HepG2 (cell line): ENCODE measurements at regions not wholly inside any gene's neighbourhood (a gene's known extent, or its start where the extent isn't known, plus 50 kb on each side); places are given as distances from the start of the nearest gene placed in this dataset.

Experiments used
- ATAC-seq: fragments of 200-7000 bp; cut with Tn5 transposase; 3 replicates; pipeline ENCODE4 v1.9.1; 2020; ENCODE audit warnings: mild to moderate bottlenecking, moderate library complexity
- BruUV-seq: library from RNA; stranded (reverse); fragments of 400-500 nt; replicated peaks from 2 replicates; lab custom pipeline; 2021; lab: Mats Ljungman, UMichigan
- CTCF ChIA-PET: fragments of 300-600 bp; formaldehyde crosslinking; extraction: SDS; loops from one replicate; lab custom pipeline; 2021; ENCODE audit warnings: low total read pairs, inconsistent platforms, low intra/inter-chr PET ratio; lab: Yijun Ruan, JAX
- POLR2A ChIA-PET: fragments of 350-600 bp; sonication (Branson Sonifier 250); formaldehyde crosslinking; loops from one replicate; lab custom pipeline; 2020; ENCODE audit warnings: antibody characterized with exemption, inconsistent platforms; lab: Yijun Ruan, JAX
- DNase-seq: peaks from one replicate; pipeline ENCODE4 v3.0.0-alpha.2; 2015; ENCODE audit warnings: low spot score
- FAIRE-seq: peaks from 3 replicates; lab custom pipeline; 2011; peaks lifted over from hg19 to GRCh38; lab: Jason Lieb, UNC
- H2AFZ ChIP-seq: one replicate; pipeline ENCODE4 v1.6.1; 2011; ENCODE audit warnings: low read length, inconsistent platforms
- H3K27ac ChIP-seq: fragments of 300-600 bp; 3 replicates; pipeline ENCODE4 v1.8.0; 2011; ENCODE audit warnings: mixed run types, mild to moderate bottlenecking, mixed read lengths, low read length, inconsistent platforms; ENCODE audit not compliant: insufficient read depth; ENCODE audit errors: extremely low read length
- H3K27me3 ChIP-seq, 2 experiments: fragments of 200-600 bp in 1 of 2; 2 replicates in 1 of 2; 3 replicates in 1 of 2; pipeline versions ENCODE4 v1.6.0 to v1.8.0; 2011; ENCODE audit warnings: low read length in 2 of 2, mild to moderate bottlenecking in 2 of 2, moderate library complexity in 2 of 2, inconsistent platforms in 1 of 2; ENCODE audit not compliant: insufficient read depth in 2 of 2, control insufficient read depth in 1 of 2
- H3K36me3 ChIP-seq, 2 experiments: fragments of 200-600 bp in 1 of 2; replicated peaks in 1 of 2; 2 replicates in 1 of 2; 3 replicates in 1 of 2; pipeline versions ENCODE4 v1.5.1 to v1.8.0; 2011; ENCODE audit warnings: low read length in 2 of 2, inconsistent platforms in 1 of 2; ENCODE audit not compliant: insufficient read depth in 2 of 2, control insufficient read depth in 1 of 2
- H3K4me1 ChIP-seq: 2 replicates; pipeline ENCODE4 v1.5.1; 2012; ENCODE audit warnings: low read length, inconsistent platforms; ENCODE audit not compliant: insufficient read depth
- H3K4me2 ChIP-seq: 2 replicates; pipeline ENCODE4 v1.6.0; 2011; ENCODE audit warnings: low read depth, low read length, inconsistent platforms
- H3K4me3 ChIP-seq, 3 experiments: fragments of 200-600 bp in 1 of 3; sonication (generic), shearing (Covaris generic) in 1 of 3; replicated peaks in 1 of 3; 2 replicates each; pipeline ENCODE4 v1.5.1; 2011 to 2016; ENCODE audit warnings: low read length in 3 of 3, inconsistent platforms in 2 of 3, low read depth in 2 of 3, mild to moderate bottlenecking in 2 of 3, control low read depth in 1 of 3, mixed read lengths in 1 of 3; ENCODE audit not compliant: insufficient read depth in 1 of 3
- H3K79me2 ChIP-seq: one replicate; pipeline ENCODE4 v1.6.1; 2011; ENCODE audit warnings: low read length, inconsistent platforms; ENCODE audit not compliant: insufficient read depth
- H3K9ac ChIP-seq: 2 replicates; pipeline ENCODE4 v1.6.0; 2011; ENCODE audit warnings: mild to moderate bottlenecking, low read depth, low read length, inconsistent platforms; ENCODE audit not compliant: insufficient read depth
- H3K9me3 ChIP-seq: 2 replicates; pipeline ENCODE4 v1.5.1; 2012; ENCODE audit warnings: mild to moderate bottlenecking, low read length
- H4K20me1 ChIP-seq: 2 replicates; pipeline ENCODE4 v1.6.0; 2011; ENCODE audit warnings: inconsistent platforms, mild to moderate bottlenecking, low read length, moderate library complexity; ENCODE audit not compliant: insufficient read depth
- ESRRA ChIP-seq: sonication (generic); formaldehyde crosslinking; IDR thresholded peaks from 2 replicates; pipeline ENCODE4 v1.5.1; 2020; ENCODE audit warnings: mild to moderate bottlenecking, low read depth, missing genetic modification reagents
- FOXJ3 ChIP-seq: sonication (generic); formaldehyde crosslinking; IDR thresholded peaks from 2 replicates; pipeline ENCODE4 v1.4.0; 2020; ENCODE audit warnings: missing genetic modification reagents, mild to moderate bottlenecking, borderline replicate concordance
- GATA4 ChIP-seq: sonication (generic); IDR thresholded peaks from 2 replicates; pipeline ENCODE4 v1.6.1; 2016; ENCODE audit warnings: antibody characterized with exemption, low read depth, borderline replicate concordance
- HMG20B ChIP-seq: conservative IDR thresholded peaks from 2 replicates; pipeline ENCODE4 v1.6.1; 2016; ENCODE audit warnings: missing genetic modification reagents, missing compliant biosample characterization
- JUNB ChIP-seq: sonication (generic); formaldehyde crosslinking; IDR thresholded peaks from 2 replicates; pipeline ENCODE4 v1.8.0; 2022; ENCODE audit warnings: missing genetic modification reagents, mild to moderate bottlenecking, borderline replicate concordance
- MXI1 ChIP-seq: IDR thresholded peaks from 3 replicates; pipeline ENCODE4 v1.6.1; 2012; ENCODE audit warnings: low read depth, low read length, inconsistent platforms, borderline replicate concordance
- REL ChIP-seq: sonication (generic); formaldehyde crosslinking; conservative IDR thresholded peaks from 2 replicates; pipeline ENCODE4 v1.8.0; 2022; ENCODE audit warnings: mild to moderate bottlenecking, missing genetic modification reagents, moderate library complexity
- ZMYM3 ChIP-seq: sonication (generic); formaldehyde crosslinking; IDR thresholded peaks from 2 replicates; pipeline ENCODE4 v1.5.1; 2020; ENCODE audit warnings: mild to moderate bottlenecking, missing genetic modification reagents
- ZNF10 ChIP-seq: sonication (generic); formaldehyde crosslinking; IDR thresholded peaks from 2 replicates; pipeline ENCODE4 v1.4.0; 2020; ENCODE audit warnings: mild to moderate bottlenecking, low read depth, missing genetic modification reagents, borderline replicate concordance
- ZNF337 ChIP-seq: sonication (generic); formaldehyde crosslinking; IDR thresholded peaks from 2 replicates; pipeline ENCODE4 v1.5.1; 2020; ENCODE audit warnings: missing genetic modification reagents, low read depth, mild to moderate bottlenecking, borderline replicate concordance
- ZNF564 ChIP-seq: sonication (generic); formaldehyde crosslinking; IDR thresholded peaks from 2 replicates; pipeline ENCODE4 v1.8.1; 2023; ENCODE audit warnings: mild to moderate bottlenecking, missing genetic modification reagents
- in situ Hi-C: cut with HindIII; loops from 2 replicates; pipeline ENCODE4 v1.10.0; 2017; ENCODE audit warnings: low pct_unique_long_range_greater_than_20kb; ENCODE audit not compliant: extremely low pct_ligation_motif_present
- intact Hi-C: fragments of 100-400 bp; cut with micrococcal nuclease; formaldehyde crosslinking; loops from one replicate; pipeline ENCODE4 v1.10.0; 2022; ENCODE audit not compliant: unreplicated experiment
- TF ChIP-seq, protein P1 (sequence below): fragments of 450-650 bp; IDR thresholded peaks from 2 replicates; pipeline ENCODE4 v1.6.1; 2016
- TF ChIP-seq, protein P2 (sequence below): sonication (generic); formaldehyde crosslinking; IDR thresholded peaks from 2 replicates; pipeline ENCODE4 v1.5.0; 2020; ENCODE audit warnings: missing genetic modification reagents, mild to moderate bottlenecking, borderline replicate concordance
- TF ChIP-seq, protein P3 (sequence below): sonication (generic); formaldehyde crosslinking; IDR thresholded peaks from 2 replicates; pipeline ENCODE4 v1.5.0; 2020; ENCODE audit warnings: mild to moderate bottlenecking, missing genetic modification reagents

DNA sequence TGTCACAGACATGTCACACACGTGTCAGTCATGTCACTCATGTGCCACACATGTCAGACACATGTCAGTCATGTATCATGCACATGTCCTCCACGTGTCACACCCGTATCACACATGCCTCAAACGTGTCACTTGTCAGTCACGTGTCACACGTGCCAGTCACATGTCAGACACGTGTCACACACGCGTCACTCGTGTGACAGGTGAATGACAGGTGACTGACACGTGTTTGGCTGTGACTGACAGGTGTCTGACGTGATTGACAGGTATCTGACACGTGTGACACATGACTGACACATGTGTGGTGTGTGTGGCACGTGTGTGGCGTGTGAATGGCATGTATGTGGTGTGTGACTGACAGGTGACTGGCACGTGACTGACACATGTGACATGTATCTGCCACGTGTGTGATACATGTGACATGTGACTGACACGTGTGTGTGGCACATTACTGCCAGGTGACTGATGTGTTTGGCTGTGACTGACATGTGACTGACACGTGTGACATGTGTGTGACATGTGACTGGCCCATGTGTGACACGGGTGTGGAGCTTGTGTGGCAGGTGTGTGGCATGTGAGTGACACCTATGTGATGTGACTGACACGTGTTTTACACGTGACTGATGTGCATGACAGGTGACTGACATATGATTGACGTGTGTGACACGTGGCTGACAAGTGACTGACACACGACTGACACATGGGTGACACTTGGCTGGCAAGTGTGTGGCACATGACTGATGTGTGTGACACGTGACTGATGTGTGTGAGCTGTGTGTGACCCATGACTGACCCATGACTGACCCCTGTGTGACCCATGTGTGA lies 90.7 kb upstream of the GPC3 start (continued):
- TF ChIP-seq, protein P1, sequence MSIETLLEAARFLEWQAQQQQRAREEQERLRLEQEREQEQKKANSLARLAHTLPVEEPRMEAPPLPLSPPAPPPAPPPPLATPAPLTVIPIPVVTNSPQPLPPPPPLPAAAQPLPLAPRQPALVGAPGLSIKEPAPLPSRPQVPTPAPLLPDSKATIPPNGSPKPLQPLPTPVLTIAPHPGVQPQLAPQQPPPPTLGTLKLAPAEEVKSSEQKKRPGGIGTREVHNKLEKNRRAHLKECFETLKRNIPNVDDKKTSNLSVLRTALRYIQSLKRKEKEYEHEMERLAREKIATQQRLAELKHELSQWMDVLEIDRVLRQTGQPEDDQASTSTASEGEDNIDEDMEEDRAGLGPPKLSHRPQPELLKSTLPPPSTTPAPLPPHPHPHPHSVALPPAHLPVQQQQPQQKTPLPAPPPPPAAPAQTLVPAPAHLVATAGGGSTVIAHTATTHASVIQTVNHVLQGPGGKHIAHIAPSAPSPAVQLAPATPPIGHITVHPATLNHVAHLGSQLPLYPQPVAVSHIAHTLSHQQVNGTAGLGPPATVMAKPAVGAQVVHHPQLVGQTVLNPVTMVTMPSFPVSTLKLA: peak; percentile 100
- TF ChIP-seq, all 625 proteins: peak for 4

DNA sequence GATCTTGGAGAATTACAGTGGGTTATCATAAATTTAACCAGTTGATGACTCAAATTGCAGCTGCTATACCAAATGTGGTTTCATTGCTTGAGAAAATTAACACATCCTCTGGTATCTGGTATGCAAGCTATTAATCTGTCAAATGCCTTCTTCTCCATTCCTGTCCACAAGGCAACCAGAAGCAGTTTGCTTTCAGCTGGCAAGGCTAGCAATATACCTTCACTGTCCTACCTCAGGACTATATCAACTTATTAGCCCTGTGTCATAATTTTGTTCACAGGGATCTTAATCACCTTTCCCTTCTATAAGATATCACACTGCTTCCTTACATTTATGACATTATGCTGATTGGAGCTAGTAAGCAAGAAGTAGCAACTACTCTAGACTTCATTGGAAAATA lies 110.0 kb upstream of the GPC3 start:
- no peaks in the 10 kb centered on the region for H4K20me1 ChIP-seq
- POLR2A ChIA-PET: no interaction called here
- no peak overlapping the region for H3K4me2 ChIP-seq
- no peak overlapping the region for H3K27ac ChIP-seq
- no peak overlapping the region for H3K4me3 ChIP-seq
- H3K9ac ChIP-seq: no peak overlapping the region
- no peak for ATAC-seq
- H3K79me2 ChIP-seq: no peaks in the 10 kb centered on the region
- no peaks in the 10 kb centered on the region for H3K9me3 ChIP-seq
- intact Hi-C loops: no loop called here
- BruUV-seq: no TSS peak
- H3K36me3 ChIP-seq: no peaks in the 10 kb centered on the region
- no peaks in the 10 kb centered on the region for H3K4me1 ChIP-seq
- TF ChIP-seq MXI1 (no peak), ZMYM3 (CRISPR knock-in tag) (no peak), ZNF10 (CRISPR knock-in tag) (no peak), ESRRA (CRISPR knock-in tag) (no peak), FOXJ3 (CRISPR knock-in tag) (no peak), REL (no peak), ZNF337 (CRISPR knock-in tag) (no peak), JUNB (no peak), GATA4 (no peak), HMG20B (CRISPR knock-in tag) (no peak), ZNF564 (no peak)
- TF ChIP-seq, protein P2, sequence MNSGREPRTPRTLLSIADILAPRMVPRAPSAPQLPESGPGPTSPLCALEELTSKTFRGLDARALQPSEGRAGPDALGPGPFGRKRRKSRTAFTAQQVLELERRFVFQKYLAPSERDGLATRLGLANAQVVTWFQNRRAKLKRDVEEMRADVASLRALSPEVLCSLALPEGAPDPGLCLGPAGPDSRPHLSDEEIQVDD (CRISPR knock-in tag): no peak
- TF ChIP-seq, protein P3, sequence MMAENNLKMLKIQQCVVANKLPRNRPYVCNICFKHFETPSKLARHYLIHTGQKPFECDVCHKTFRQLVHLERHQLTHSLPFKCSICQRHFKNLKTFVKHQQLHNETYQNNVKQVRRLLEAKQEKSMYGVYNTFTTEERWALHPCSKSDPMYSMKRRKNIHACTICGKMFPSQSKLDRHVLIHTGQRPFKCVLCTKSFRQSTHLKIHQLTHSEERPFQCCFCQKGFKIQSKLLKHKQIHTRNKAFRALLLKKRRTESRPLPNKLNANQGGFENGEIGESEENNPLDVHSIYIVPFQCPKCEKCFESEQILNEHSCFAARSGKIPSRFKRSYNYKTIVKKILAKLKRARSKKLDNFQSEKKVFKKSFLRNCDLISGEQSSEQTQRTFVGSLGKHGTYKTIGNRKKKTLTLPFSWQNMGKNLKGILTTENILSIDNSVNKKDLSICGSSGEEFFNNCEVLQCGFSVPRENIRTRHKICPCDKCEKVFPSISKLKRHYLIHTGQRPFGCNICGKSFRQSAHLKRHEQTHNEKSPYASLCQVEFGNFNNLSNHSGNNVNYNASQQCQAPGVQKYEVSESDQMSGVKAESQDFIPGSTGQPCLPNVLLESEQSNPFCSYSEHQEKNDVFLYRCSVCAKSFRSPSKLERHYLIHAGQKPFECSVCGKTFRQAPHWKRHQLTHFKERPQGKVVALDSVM (CRISPR knock-in tag): no peak
- no peaks in the 10 kb centered on the region for H3K27me3 ChIP-seq
- no peak overlapping the region for H2AFZ ChIP-seq
- no peak for FAIRE-seq
- CTCF ChIA-PET: no interaction called here
- no peak for DNase-seq
- in situ Hi-C loops: no loop called here
